Hypothalamus (tissue), 51 donors: ENCODE measurements at regions not wholly inside any gene's neighbourhood (a gene's known extent, or its start where the extent isn't known, plus 50 kb on each side); places are given as distances from the start of the nearest gene placed in this dataset.
A peak's percentile ranks its signal among the peaks of the same experiment; 100 is the strongest.
"Not testable (repeated sequence)": the region's sequence is repeated elsewhere in the genome, so short reads cannot be mapped to it uniquely, and the experiment has no call there.

Source experiments
- DNase-seq, 51 donors: peaks; one replicate each; lab custom pipeline; 2025; lab: John Stamatoyannopoulos, UW

GRCh38 chr7:17078298-17078697 lies 196.5 kb upstream of the AGR3 start:
- DNase-seq, result no peak

GRCh38 chr7:17083392-17084165 lies 201.8 kb upstream of the AGR3 start:
- DNase-seq, result no peak

- DNase-seq, result no peak
Observed at GRCh38 chr7:17084166-17084475, 202.3 kb upstream of the AGR3 start.

GRCh38 chr7:17085186-17085585 lies 203.4 kb upstream of the AGR3 start:
- no peak for DNase-seq

- DNase-seq, result no peak
Observed at GRCh38 chr7:17086403-17086802, 204.6 kb upstream of the AGR3 start.

- DNase-seq, result no peak
Observed at GRCh38 chr7:17090751-17091150, 207.7 kb upstream of the AHR start.

- no peak for DNase-seq
Observed at GRCh38 chr7:17093461-17093860, 205.0 kb upstream of the AHR start.

- no peak for DNase-seq
Observed at GRCh38 chr7:17094963-17095574, 203.4 kb upstream of the AHR start.

GRCh38 chr7:17095931-17096330 lies 202.5 kb upstream of the AHR start:
- DNase-seq, result peak in 1 of 51 donors; percentile 1

GRCh38 chr7:17097668-17098297 lies 200.7 kb upstream of the AHR start:
- DNase-seq, result no peak

- no peak for DNase-seq
Observed at GRCh38 chr7:17098515-17098914, 199.9 kb upstream of the AHR start.

GRCh38 chr7:17099083-17099973 lies 199.1 kb upstream of the AHR start:
- no peak for DNase-seq

- not testable (repeated sequence) for DNase-seq
Observed at GRCh38 chr7:17099974-17100509, 198.4 kb upstream of the AHR start.

GRCh38 chr7:17101207-17101696 lies 197.2 kb upstream of the AHR start:
- no peak for DNase-seq

GRCh38 chr7:17103170-17103569 lies 195.3 kb upstream of the AHR start:
- DNase-seq, result no peak

GRCh38 chr7:17103984-17104383 lies 194.5 kb upstream of the AHR start:
- DNase-seq, result no peak

- no peak for DNase-seq
Observed at GRCh38 chr7:17104419-17104818, 194.0 kb upstream of the AHR start.

GRCh38 chr7:17105701-17106100 lies 192.8 kb upstream of the AHR start:
- DNase-seq, result no peak

- DNase-seq, result no peak
Observed at GRCh38 chr7:17108049-17108584, 190.3 kb upstream of the AHR start.

GRCh38 chr7:17109020-17109419 lies 189.4 kb upstream of the AHR start:
- DNase-seq, result no peak
